B cell (primary cell): ENCODE measurements at regions not wholly inside any gene's neighbourhood (a gene's known extent, or its start where the extent isn't known, plus 50 kb on each side); places are given as distances from the start of the nearest gene placed in this dataset.

ENCODE experiments used
- EZH2 ChIP-seq: IDR thresholded peaks from 2 replicates; pipeline ENCODE4 v1.6.1; 2012; ENCODE audit warnings: borderline replicate concordance, low read depth, mild to moderate bottlenecking, moderate library complexity, low read length; ENCODE audit not compliant: insufficient read depth, poor library complexity, severe bottlenecking
- TF ChIP-seq, protein P1 (sequence below): fragments of 200-600 bp; IDR thresholded peaks from one replicate; pipeline ENCODE4 v1.8.0; 2022; ENCODE audit warnings: antibody characterized with exemption, mild to moderate bottlenecking

DNA sequence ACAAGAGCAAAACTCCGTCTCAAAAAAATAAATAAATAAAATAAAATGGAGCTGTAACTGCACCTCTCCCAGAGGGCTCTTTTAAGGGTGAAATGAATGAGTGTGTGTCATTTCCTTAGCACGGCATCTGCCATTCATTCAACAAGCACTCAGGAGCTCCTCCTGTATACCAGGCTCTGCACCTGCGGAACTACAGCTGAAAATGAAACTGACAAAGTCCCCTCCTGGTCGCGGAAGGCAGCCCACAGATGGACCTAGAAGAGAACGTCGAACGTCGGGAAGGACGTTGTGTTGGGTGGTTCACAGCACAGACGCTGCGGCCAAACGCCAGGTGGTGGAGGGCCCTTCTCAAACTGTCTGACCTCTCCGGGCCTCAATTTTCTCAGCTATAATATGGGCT, 256.4 kb downstream of the TFAP2C start:
- TF ChIP-seq, protein P1, sequence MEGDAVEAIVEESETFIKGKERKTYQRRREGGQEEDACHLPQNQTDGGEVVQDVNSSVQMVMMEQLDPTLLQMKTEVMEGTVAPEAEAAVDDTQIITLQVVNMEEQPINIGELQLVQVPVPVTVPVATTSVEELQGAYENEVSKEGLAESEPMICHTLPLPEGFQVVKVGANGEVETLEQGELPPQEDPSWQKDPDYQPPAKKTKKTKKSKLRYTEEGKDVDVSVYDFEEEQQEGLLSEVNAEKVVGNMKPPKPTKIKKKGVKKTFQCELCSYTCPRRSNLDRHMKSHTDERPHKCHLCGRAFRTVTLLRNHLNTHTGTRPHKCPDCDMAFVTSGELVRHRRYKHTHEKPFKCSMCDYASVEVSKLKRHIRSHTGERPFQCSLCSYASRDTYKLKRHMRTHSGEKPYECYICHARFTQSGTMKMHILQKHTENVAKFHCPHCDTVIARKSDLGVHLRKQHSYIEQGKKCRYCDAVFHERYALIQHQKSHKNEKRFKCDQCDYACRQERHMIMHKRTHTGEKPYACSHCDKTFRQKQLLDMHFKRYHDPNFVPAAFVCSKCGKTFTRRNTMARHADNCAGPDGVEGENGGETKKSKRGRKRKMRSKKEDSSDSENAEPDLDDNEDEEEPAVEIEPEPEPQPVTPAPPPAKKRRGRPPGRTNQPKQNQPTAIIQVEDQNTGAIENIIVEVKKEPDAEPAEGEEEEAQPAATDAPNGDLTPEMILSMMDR: no peak
- no peak for TF ChIP-seq EZH2
